ENCODE measurements at regions not wholly inside any gene's neighbourhood (a gene's known extent, or its start where the extent isn't known, plus 50 kb on each side); places are given as distances from the start of the nearest gene placed in this dataset.
"Not testable (repeated sequence)": the region's sequence is repeated elsewhere in the genome, so short reads cannot be mapped to it uniquely, and the experiment has no call there.

- Mint-ChIP-seq H3K36me3 (ENCODE audit: low read depth) (no peaks in the 10 kb centered on the region), H3K4me3 (no peak overlapping the region), H3K9me3 (no peaks in the 10 kb centered on the region), H3K4me1 (ENCODE audit: low read depth) (no peaks in the 10 kb centered on the region), H3K27me3 (ENCODE audit: insufficient read depth) (peaks cover 26% of the 10 kb centered on the region), H3K27ac (no peak overlapping the region)
- DNase-seq: no peak
- TF ChIP-seq CTCF (IDR thresholded peaks at IDR 0.05): no peak
These were observed 54.1 kb upstream of the TFRC start for GRCh38 chr3:196135693-196136639.

- H3K36me3 Mint-ChIP-seq (ENCODE audit: low read depth): no peaks in the 10 kb centered on the region
- no peak overlapping the region for H3K27ac Mint-ChIP-seq
- H3K4me1 Mint-ChIP-seq (ENCODE audit: low read depth): no peaks in the 10 kb centered on the region
- no peak overlapping the region for H3K4me3 Mint-ChIP-seq
- no peak for DNase-seq
- no peaks in the 10 kb centered on the region for H3K9me3 Mint-ChIP-seq
- TF ChIP-seq CTCF (IDR thresholded peaks at IDR 0.05): no peak
- H3K27me3 Mint-ChIP-seq (ENCODE audit: insufficient read depth): peaks cover 26% of the 10 kb centered on the region
These were observed 52.8 kb upstream of the TFRC start for GRCh38 chr3:196134691-196135090.

- DNase-seq; H3K4me1 Mint-ChIP-seq (ENCODE audit: low read depth); H3K27ac Mint-ChIP-seq; H3K36me3 Mint-ChIP-seq (ENCODE audit: low read depth); H3K9me3 Mint-ChIP-seq; H3K4me3 Mint-ChIP-seq: not testable (repeated sequence)
- H3K27me3 Mint-ChIP-seq (ENCODE audit: insufficient read depth): peaks cover 34% of the 10 kb centered on the region
These were observed 52.0 kb upstream of the TFRC start for GRCh38 chr3:196133869-196134268.

- Mint-ChIP-seq H3K36me3 (ENCODE audit: low read depth) (no peaks in the 10 kb centered on the region), H3K9me3 (no peaks in the 10 kb centered on the region), H3K4me1 (ENCODE audit: low read depth) (no peaks in the 10 kb centered on the region), H3K27ac (no peak overlapping the region), H3K27me3 (ENCODE audit: insufficient read depth) (peaks cover 34% of the 10 kb centered on the region), H3K4me3 (no peak overlapping the region)
- TF ChIP-seq CTCF (IDR thresholded peaks at IDR 0.05): no peak
- no peak for DNase-seq
These were observed 50.0 kb upstream of the TFRC start for GRCh38 chr3:196131921-196132320.

All from HFFc6 (cell line).